Mesothelial cell of epicardium (in vitro differentiated cells): ENCODE measurements at regions not wholly inside any gene's neighbourhood (a gene's known extent, or its start where the extent isn't known, plus 50 kb on each side); places are given as distances from the start of the nearest gene placed in this dataset.

Source experiments
- DNase-seq, 2 experiments: peaks; one replicate each; pipeline ENCODE4 v3.0.0; 2021; ENCODE audit warnings: low spot score in 2 of 2; ENCODE audit not compliant: unreplicated experiment in 2 of 2
- H3K27ac Mint-ChIP-seq: 2 replicates; pipeline ENCODE4 v1.8.0; 2021; ENCODE audit warnings: mixed read lengths
- H3K27me3 Mint-ChIP-seq: 2 replicates; pipeline ENCODE4 v1.8.0; 2021; ENCODE audit warnings: low read depth, mixed read lengths
- H3K36me3 Mint-ChIP-seq: 2 replicates; pipeline ENCODE4 v1.8.0; 2021; ENCODE audit warnings: mixed read lengths
- H3K4me1 Mint-ChIP-seq: 2 replicates; pipeline ENCODE4 v1.8.0; 2021; ENCODE audit warnings: mixed read lengths
- H3K4me3 Mint-ChIP-seq: 2 replicates; pipeline ENCODE4 v1.8.0; 2021; ENCODE audit warnings: mild to moderate bottlenecking, moderate library complexity, mixed read lengths
- H3K9me3 Mint-ChIP-seq: 2 replicates; pipeline ENCODE4 v1.8.0; 2021; ENCODE audit warnings: mixed read lengths
- CTCF ChIP-seq: fragments of 200-600 bp; sonication (generic); IDR thresholded peaks from one replicate; pipeline ENCODE4 v1.5.0; 2021; ENCODE audit warnings: antibody characterized with exemption; ENCODE audit not compliant: unreplicated experiment

DNA sequence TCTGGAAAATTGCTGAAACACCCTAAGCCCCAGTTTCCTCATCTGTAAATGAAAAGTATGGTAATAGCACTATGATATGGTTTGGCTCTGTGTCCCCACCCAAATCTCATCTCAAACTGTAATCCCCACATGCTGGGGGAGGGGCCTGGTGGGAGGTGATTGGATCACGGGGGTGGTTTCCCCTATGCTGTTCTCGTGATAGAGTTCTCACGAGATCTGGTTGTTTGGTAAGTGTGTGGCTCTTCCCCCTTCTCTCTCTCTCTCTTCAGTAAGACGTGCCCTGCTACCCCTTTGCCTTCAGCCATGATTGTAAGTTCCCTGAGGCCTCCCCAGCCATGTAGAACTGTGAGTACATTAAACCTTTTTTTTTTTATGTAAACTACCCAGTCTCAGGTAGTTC, 490.7 kb downstream of the TMEM114 start:
- Mint-ChIP-seq H3K27ac (no peak overlapping the region), H3K27me3 (no peaks in the 10 kb centered on the region), H3K4me1 (no peaks in the 10 kb centered on the region), H3K9me3 (peaks cover 5% of the 10 kb centered on the region), H3K4me3 (no peak overlapping the region), H3K36me3 (no peaks in the 10 kb centered on the region)
- DNase-seq = no peak
- TF ChIP-seq CTCF = no peak

DNA sequence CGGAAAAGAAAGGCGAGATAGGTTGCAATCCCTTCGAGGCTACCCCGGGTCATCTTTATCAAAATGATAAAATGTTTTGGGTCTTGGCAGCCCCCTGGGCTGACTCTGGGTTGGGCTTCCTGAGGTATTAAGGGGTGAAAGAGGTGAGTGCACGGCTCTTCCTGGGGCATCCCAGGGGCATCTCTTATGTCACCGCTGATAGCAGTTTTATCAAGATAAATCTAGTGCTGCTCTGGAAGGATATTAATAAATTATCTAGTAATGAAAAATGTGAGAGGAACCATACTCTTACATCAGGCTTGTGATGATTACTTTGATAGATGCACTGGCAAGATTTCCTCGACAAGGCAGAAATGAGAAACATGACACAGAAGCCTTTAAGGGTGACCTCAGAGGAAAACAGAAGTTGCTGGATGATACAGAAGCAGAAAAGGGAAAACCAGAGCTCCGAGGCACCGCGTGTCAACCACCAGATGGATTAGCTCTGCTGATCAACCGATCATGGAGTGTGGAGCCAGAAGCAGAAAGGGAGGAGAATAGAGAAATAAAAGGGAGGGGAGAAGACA, 491.3 kb downstream of the TMEM114 start:
- H3K27ac Mint-ChIP-seq = no peak overlapping the region
- no peaks in the 10 kb centered on the region for H3K27me3 Mint-ChIP-seq
- TF ChIP-seq CTCF = no peak
- H3K4me1 Mint-ChIP-seq = no peaks in the 10 kb centered on the region
- H3K36me3 Mint-ChIP-seq = no peaks in the 10 kb centered on the region
- no peak for DNase-seq
- H3K4me3 Mint-ChIP-seq = no peak overlapping the region
- peaks cover 3% of the 10 kb centered on the region for H3K9me3 Mint-ChIP-seq

DNA sequence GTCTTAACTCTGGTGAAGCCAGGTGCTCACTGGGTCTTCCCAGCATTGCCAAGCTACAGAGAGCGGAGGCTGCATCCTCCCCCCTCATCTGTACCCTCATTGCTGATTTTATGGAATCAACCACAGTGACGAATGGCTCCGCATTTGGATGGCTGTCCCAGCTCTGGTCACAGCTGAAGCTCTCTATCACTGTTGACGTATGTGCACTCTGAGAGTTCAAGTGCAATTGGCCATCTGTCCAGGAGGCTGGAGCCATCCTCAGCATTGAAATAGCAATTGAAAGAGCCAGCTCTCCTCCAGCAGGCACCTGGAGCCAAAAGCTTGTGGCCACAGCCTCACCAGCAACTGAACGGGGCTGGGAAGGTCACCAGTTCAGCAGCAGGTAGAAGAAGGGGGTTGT, 494.1 kb downstream of the TMEM114 start:
- Mint-ChIP-seq H3K27ac (no peak overlapping the region), H3K4me1 (no peaks in the 10 kb centered on the region), H3K27me3 (no peaks in the 10 kb centered on the region), H3K4me3 (no peak overlapping the region), H3K36me3 (no peaks in the 10 kb centered on the region), H3K9me3 (peaks cover 3% of the 10 kb centered on the region)
- DNase-seq = no peak
- TF ChIP-seq CTCF = no peak

GRCh38 chr16:8094696-8095095, 495.6 kb downstream of the TMEM114 start:
- Mint-ChIP-seq H3K4me3 (no peak overlapping the region), H3K27ac (no peak overlapping the region), H3K27me3 (peaks cover under 1% of the 10 kb centered on the region), H3K9me3 (peaks cover 10% of the 10 kb centered on the region), H3K4me1 (no peaks in the 10 kb centered on the region), H3K36me3 (no peaks in the 10 kb centered on the region)
- TF ChIP-seq CTCF = no peak
- DNase-seq = no peak

DNA sequence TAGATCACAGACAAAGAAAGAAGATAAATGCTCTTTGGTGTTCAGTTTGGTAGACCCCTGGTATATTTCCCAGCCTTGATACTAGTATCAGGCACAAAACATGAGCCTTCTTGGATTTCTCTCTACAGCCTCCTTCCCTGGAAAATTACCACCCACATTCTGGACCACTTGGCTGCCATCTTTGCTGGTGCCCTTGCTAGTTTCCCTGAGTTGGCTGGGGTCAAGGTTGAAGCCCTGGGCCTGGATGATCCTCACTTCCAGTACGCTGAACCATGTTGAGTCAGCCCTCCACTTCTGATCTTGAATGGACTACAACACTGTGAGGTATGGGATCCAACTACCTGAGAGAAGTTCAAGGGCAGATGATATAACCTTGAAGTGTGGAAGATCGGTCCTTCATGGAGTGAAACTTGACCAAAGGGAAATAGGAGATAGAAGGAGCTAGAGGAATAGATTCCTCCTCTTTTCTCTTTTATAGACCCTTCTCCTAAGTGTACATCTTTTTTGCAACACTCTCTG, 501.4 kb downstream of the TMEM114 start:
- peaks cover 7% of the 10 kb centered on the region for H3K9me3 Mint-ChIP-seq
- no peak for DNase-seq
- H3K27ac Mint-ChIP-seq = no peak overlapping the region
- TF ChIP-seq CTCF = no peak
- no peaks in the 10 kb centered on the region for H3K4me1 Mint-ChIP-seq
- peaks cover 2% of the 10 kb centered on the region for H3K27me3 Mint-ChIP-seq
- no peak overlapping the region for H3K4me3 Mint-ChIP-seq
- H3K36me3 Mint-ChIP-seq = no peaks in the 10 kb centered on the region
